RKO (cell line): ENCODE measurements at regions not wholly inside any gene's neighbourhood (a gene's known extent, or its start where the extent isn't known, plus 50 kb on each side); places are given as distances from the start of the nearest gene placed in this dataset.
"Not testable (repeated sequence)": the region's sequence is repeated elsewhere in the genome, so short reads cannot be mapped to it uniquely, and the experiment has no call there.

ENCODE experiments used
- DNase-seq: peaks from one replicate; pipeline ENCODE4 v3.0.0-alpha.2; 2016; ENCODE audit warnings: low spot score

- no peak for DNase-seq
Observed at GRCh38 chr3:14252321-14253021, 73.9 kb downstream of the LSM3 start.

GRCh38 chr3:14253022-14253706, 74.5 kb downstream of the LSM3 start:
- no peak for DNase-seq

DNA sequence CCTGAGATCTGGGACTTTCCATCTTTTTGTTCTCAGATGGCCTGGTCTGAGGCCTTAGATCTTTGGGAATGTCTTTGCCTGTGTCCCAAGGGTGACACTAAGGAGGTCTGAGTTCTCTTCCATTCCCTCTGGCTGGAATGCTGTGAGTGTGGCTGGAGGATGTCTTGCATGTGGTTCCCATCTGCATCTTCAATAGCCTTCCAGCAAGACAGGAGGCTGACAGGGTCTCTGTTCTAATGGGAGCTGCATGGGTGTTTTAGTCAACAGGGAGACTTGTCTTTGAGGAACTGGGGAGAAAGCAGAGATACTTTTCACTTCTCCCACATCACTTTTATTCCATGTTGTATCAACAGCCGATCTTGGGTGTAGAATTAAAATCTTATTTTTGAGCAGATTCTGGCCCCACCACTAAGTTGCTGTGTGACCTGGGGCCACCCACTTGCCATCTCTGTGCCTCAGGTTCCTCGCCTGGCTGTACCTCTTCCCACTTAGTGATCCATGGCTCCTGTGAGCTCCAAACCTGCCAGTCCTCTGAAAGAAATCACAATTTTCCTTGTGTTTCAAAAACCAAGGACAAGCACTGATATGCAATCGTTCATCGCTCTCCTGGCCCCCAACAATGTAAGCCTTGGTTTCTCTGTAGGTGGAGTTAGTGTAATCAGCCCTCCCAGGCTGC, 75.2 kb downstream of the LSM3 start:
- no peak for DNase-seq

DNA sequence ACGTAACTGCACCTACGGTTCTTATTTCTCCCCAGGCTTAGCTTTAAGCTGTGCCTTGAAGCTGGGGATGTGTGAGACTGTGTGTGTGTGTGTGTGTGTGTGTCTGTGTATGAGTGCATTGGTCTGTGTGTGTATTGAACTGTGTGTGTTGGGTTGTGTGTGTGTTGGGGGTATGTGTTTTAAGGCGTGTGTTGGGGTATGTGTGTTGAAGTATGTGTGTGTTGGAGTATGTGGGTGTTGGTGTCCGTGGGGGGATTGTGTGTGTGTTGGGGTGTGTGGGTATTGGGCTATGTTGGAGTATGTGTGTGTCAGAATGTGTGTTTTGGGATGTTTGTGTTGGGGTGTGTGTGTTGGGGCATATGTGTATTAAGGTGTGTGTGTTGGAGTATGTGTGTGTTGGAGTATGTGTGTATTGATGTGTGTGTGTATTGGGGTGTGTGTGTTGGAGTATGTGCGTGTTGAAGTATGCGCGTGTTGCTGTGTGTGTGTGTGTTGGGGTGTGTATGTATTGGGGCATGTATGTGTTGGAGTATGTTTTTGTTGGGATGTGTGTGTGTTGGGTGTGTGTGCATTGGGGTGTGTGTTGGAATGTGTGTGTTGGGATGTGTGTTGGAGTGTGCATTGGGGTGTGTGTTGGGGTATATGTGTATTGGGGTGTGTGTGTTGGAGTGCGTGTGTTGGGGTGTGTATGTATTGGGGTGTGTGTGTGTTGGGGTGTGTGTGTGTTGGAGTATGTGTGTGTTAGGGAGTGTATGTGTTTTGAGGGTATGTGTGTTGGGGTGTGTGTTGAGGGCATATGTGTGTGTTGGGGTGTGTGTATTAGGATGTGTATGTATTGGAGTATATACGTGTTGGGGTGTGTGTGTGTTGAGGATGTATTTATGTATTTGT, 76.4 kb downstream of the LSM3 start:
- DNase-seq: no peak

DNA sequence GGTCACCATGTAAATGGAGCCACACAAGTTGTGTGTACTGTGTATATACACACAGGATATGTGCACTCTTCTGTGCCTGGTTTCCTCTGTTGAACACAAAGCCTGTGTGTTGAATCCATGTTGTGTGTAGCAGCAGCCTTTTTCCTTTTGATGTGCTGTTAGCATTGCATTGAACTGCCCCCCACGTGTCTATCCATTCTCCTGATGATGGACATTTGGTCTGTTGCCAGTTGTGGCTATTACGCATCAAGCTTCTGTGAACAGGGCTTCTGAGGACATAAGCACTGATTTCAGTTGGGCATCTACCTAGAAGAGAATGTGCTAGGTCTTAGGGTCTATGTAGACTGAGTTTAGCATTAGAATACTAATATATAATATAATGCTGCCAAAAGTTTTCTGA, 77.4 kb downstream of the LSM3 start:
- peak; percentile 19 for DNase-seq

GRCh38 chr3:14256561-14257342, 78.1 kb downstream of the LSM3 start:
- DNase-seq: no peak

- DNase-seq: no peak
Observed at GRCh38 chr3:14258906-14259904, 80.6 kb downstream of the LSM3 start.

DNA sequence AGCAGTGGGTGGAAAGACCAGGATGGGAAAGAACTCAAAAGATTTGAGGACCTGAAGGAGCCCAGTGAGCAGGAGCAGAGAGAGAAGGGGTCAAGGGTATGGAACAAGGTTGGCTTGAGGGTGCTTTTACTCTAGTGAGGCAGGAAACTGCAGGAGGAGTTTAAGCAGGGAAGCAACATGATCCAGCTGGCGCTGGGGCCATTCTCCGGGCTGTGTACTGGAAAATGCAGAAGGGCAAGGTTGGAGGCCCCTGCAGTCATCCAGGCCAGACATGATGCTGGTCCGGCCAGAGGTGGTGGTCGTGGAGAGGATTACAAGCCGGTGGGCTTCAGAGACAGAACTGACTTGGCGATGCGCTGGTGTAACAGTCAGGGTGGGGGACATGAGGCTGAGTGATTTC, 81.8 kb downstream of the LSM3 start:
- no peak for DNase-seq

DNA sequence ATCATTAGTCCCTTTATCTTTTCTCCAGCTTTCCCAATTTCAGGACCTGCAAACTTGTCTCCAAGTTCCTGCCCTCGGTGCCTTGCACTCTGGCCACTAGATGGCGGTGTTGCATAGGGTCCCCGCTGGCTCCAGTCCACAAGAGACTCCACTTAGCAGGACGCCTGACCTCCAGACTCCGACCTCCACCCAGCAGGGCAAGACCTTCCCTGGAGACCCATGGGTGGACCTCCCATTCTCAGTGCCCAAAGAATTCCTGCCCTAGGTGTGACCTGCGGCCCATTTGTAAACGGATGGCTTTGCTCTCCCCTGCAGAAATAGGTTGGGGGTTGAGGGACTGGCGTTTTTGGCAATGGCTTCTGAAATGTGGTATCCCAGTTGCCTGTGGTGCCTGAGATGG, 82.6 kb downstream of the LSM3 start:
- DNase-seq: peak; percentile 67

DNA sequence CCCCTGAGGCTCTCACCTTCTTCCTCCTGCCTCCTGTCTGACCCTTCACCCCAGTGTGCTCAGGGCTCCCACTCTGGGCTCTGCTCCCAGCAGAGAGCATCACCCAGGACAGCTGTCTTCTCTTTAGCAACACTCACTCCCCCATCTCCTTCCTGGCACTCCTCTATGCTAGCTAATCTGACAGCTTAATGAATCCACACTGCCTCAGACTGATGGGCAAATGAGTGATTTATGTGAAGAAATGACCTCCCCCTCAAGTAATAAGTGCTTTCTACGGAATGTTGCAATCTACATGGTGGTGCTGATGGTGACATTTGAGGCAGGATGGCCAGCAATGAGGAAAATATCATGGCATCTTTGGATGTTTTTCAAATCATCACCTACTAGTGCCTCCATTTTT, 83.6 kb downstream of the LSM3 start:
- no peak for DNase-seq

DNA sequence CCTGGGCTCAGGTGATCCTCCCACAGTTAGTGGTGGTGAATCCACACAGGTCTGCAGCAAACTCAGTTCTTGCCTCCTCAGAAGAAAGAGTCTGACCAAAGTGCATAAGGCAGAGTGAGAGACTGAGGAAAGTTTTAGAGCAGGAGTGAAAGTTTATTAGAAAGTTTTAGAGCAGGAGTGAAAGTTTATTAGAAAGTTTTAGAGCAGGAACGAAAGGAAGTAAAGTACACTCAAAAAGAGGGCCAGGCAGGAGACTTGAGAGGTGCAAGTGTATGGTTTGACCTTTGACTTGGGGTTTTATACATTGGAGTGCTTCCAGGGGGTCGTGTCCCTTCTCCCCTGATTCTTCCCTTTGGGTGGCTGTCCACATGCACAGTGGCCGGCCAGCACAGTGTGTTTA, 84.2 kb downstream of the LSM3 start:
- DNase-seq: no peak

- DNase-seq: no peak
Observed at GRCh38 chr3:14263317-14264005, 84.8 kb downstream of the LSM3 start.

DNA sequence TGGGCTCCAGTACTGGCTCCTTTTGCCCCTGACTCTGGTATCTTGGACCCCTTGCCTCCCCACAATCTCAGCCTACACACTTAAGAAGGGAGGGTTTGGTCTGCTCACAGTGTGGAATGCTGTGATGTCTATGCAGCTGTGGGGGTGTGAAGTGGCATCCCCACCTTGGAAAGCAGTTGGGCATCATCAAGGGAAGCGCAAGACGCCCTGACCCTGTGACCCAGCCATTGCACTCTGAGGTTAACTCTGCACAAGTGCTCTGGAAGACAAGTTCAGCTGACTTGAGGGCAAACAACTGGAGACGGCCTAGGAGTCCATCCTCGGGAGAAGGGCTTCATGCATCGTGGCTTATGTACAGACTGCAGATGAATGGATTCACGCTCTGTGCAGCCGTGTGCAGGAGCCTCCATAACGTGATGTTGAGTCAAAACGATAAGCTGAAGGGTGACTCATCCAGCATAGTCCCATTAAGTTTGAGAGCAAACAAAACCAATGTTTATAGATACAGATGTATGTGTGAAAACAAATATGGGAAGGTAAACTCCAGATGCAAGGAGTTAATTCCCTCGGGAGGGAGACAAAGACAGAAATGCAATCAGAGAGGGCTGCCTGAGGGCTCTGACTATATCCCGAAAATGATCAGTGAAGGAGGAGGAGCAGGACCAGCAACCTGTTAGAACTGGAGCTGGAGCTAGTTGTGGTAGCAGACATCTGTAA, 86.8 kb downstream of the LSM3 start:
- peak; percentile 50 for DNase-seq

DNA sequence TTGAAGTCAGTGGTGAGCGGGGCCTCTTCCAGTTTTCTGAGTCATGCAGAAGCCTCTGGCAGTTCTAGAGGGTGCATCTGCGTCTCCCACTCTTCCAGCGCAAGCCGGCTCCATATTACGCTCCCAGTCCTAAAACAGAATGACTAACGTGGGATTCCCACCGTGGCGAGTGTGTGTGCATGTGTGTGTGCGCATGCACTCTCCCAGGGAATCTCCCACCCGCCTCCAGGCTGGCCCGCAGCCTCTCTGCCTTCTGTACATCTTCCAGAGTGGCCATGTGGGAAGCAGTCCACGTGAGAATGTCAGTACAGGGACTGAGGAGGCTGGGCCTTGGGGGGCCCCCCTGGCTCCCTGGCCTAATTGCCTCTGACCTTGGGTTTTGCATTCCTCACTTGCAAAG, 87.7 kb downstream of the LSM3 start:
- DNase-seq: peak; percentile 21

- no peak for DNase-seq
Observed at GRCh38 chr3:14267976-14268375, 89.4 kb downstream of the LSM3 start.

- no peak for DNase-seq
Observed at GRCh38 chr3:14268897-14269296, 90.3 kb downstream of the LSM3 start.

DNA sequence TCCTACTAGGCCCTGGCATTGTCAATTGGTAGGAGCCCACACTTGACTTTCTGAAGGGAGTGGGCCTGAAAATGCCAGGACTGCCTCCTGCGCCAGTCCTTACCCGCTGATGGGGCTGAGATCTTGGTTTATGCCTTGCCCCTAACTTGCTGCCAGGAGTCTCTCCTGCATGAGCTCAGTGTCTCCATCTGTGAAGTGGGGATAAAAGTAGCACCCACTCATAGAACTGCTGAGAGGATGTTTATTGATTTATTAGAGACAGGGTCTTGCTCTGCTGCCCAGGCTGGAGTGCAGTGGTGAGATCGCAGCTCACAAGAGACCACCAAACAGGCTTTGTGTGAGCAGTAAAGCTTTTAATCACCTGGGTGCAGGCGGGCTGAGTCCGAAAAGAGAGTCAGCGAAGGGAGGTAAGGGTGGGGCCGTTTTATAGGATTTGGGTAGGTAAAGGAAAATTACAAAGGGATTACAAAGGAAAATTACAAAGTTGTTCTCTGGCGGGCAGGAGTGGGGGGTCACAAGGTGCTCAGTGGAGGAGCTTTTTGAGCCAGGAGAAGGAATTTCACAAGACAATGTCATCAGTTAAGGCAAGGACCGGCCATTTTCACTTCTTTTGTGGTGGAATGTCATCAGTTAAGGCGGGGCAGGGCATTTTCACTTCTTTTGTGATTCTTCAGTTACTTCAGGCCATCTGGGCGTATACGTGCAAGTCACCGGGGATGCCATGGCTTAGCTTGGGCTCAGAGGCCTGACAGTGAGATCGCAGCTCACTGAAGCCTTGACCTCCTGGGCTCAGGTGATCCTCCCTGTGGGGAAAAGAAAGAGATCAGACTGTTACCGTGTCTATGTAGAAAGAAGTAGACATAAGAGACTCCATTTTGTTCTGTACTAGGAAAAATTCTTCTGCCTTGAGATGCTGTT, 93.7 kb downstream of the LSM3 start:
- not testable (repeated sequence) for DNase-seq
